ENCODE measurements at regions not wholly inside any gene's neighbourhood (a gene's known extent, or its start where the extent isn't known, plus 50 kb on each side); places are given as distances from the start of the nearest gene placed in this dataset.

DNA sequence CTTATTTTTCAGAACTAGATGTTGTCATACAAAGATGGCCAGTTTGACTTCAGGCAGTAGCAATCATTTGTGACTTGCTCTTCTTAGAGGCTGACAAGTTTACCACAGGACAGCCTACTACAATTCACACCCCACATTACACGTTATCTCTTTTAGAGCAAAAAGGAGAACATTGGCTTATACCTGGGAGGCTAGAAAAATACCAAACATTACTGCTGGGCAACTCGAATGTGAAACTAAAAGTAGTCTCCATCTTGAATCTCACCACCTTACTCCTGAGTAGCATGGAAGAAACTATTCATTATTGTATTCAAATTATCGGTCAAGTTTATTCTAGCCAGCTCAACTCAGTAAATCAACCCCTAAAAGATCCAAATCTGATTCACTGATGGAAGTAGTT lies 90.7 kb upstream of the TMEM26 start:
- no peak overlapping the region for H3K27ac ChIP-seq
- no peaks in the 10 kb centered on the region for H3K9me3 ChIP-seq
- no peaks in the 10 kb centered on the region for H3K27me3 ChIP-seq
- H3K4me3 ChIP-seq: no peak overlapping the region
- no peak for ATAC-seq (ENCODE audit: low FRiP score in 2 of 2)
- no peaks in the 10 kb centered on the region for H3K4me1 ChIP-seq
- WGBS, 2 donors: 71 to 89% methylated on average over 3 of the region's 3 CpGs
- no peak for DNase-seq
- TF ChIP-seq POLR2A (IDR thresholded peaks at IDR 0.05): no peak
- no peak for TF ChIP-seq EP300 (IDR thresholded peaks at IDR 0.05)
- TF ChIP-seq POLR2AphosphoS5 (IDR thresholded peaks at IDR 0.05): no peak
- TF ChIP-seq CTCF (IDR thresholded peaks at IDR 0.05): no peak
- no peaks in the 10 kb centered on the region for H3K36me3 ChIP-seq

- Histone ChIP-seq H3K4me1 (no peaks in the 10 kb centered on the region), H3K36me3 (no peaks in the 10 kb centered on the region), H3K27me3 (no peaks in the 10 kb centered on the region), H3K27ac (no peak overlapping the region), H3K9me3 (no peaks in the 10 kb centered on the region), H3K4me3 (no peak overlapping the region)
- TF ChIP-seq EP300 (IDR thresholded peaks at IDR 0.05) (no peak), CTCF (IDR thresholded peaks at IDR 0.05) (no peak), POLR2AphosphoS5 (IDR thresholded peaks at IDR 0.05) (no peak), POLR2A (IDR thresholded peaks at IDR 0.05) (no peak)
- DNase-seq (no peak), ATAC-seq (ENCODE audit: low FRiP score in 2 of 2) (no peak)
Observed at GRCh38 chr10:61542596-61542995, 89.4 kb upstream of the TMEM26 start.

DNA sequence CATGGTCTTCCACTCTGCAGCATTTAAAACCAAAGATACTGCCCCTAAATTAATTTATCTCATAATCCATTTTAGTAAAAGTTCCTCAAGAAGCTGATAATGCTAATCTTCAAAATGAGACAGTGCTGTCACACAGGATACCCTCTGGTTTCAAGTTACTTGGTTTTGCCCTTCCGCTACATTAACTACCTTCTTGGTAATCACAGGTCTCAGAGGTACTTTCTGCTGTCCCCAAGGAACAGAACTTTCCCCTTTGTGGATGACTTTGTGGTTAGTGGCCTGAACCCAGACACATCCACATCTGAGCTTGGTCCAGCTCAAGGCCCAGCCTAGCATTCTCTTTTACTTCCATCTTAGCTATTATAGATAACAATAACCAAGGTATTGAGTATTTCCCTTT lies 88.8 kb upstream of the TMEM26 start:
- DNase-seq: no peak
- Histone ChIP-seq H3K9me3 (no peaks in the 10 kb centered on the region), H3K4me1 (no peaks in the 10 kb centered on the region), H3K36me3 (no peaks in the 10 kb centered on the region), H3K4me3 (no peak overlapping the region), H3K27me3 (no peaks in the 10 kb centered on the region), H3K27ac (no peak overlapping the region)
- WGBS, 2 donors: 100% methylated on average over 1 of the region's 1 CpG
- ATAC-seq (ENCODE audit: low FRiP score in 2 of 2): no peak
- TF ChIP-seq CTCF (IDR thresholded peaks at IDR 0.05) (no peak), EP300 (IDR thresholded peaks at IDR 0.05) (no peak), POLR2A (IDR thresholded peaks at IDR 0.05) (no peak), POLR2AphosphoS5 (IDR thresholded peaks at IDR 0.05) (no peak)

- Histone ChIP-seq H3K4me1 (no peaks in the 10 kb centered on the region), H3K27ac (no peak overlapping the region), H3K36me3 (no peaks in the 10 kb centered on the region), H3K27me3 (no peaks in the 10 kb centered on the region), H3K4me3 (no peak overlapping the region), H3K9me3 (no peaks in the 10 kb centered on the region)
- DNase-seq (no peak), ATAC-seq (ENCODE audit: low FRiP score in 2 of 2) (no peak)
- TF ChIP-seq CTCF (IDR thresholded peaks at IDR 0.05): no peak
- 94 to 96% methylated on average over 8 of the region's 8 CpGs for WGBS, 2 donors
Observed at GRCh38 chr10:61539876-61540275, 86.7 kb upstream of the TMEM26 start.

GRCh38 chr10:61529208-61529607 lies 76.0 kb upstream of the TMEM26 start:
- TF ChIP-seq CTCF (IDR thresholded peaks at IDR 0.05) (no peak), POLR2AphosphoS5 (IDR thresholded peaks at IDR 0.05) (no peak), EP300 (IDR thresholded peaks at IDR 0.05) (no peak), POLR2A (IDR thresholded peaks at IDR 0.05) (no peak)
- Histone ChIP-seq H3K27ac (no peak overlapping the region), H3K9me3 (no peaks in the 10 kb centered on the region), H3K4me1 (no peaks in the 10 kb centered on the region), H3K36me3 (no peaks in the 10 kb centered on the region), H3K4me3 (no peak overlapping the region), H3K27me3 (no peaks in the 10 kb centered on the region)
- DNase-seq (no peak), ATAC-seq (ENCODE audit: low FRiP score in 2 of 2) (no peak)
- 52 to 71% methylated on average over 1 of the region's 1 CpG for WGBS, 2 donors
